Mesendoderm (in vitro differentiated cells): ENCODE measurements at regions not wholly inside any gene's neighbourhood (a gene's known extent, or its start where the extent isn't known, plus 50 kb on each side); places are given as distances from the start of the nearest gene placed in this dataset.

ENCODE experiments used
- DNase-seq: peaks from one replicate; pipeline ENCODE4 v3.0.0; 2013
- H2AK5ac ChIP-seq: 2 replicates; pipeline ENCODE4 v1.6.1; 2013; ENCODE audit warnings: low read length, inconsistent platforms
- H2BK120ac ChIP-seq: 2 replicates; pipeline ENCODE4 v1.6.1; 2013; ENCODE audit warnings: low read depth, mild to moderate bottlenecking, low read length, moderate library complexity, mixed read lengths
- H2BK15ac ChIP-seq: replicated peaks from 2 replicates; pipeline ENCODE4 v1.6.1; 2013; ENCODE audit warnings: low read depth, mild to moderate bottlenecking, moderate library complexity
- H2BK5ac ChIP-seq: 2 replicates; pipeline ENCODE4 v1.6.1; 2013; ENCODE audit warnings: low read length, inconsistent platforms
- H3K18ac ChIP-seq: 2 replicates; pipeline ENCODE4 v1.6.1; 2013; ENCODE audit warnings: mild to moderate bottlenecking, low read length, mixed read lengths
- H3K23ac ChIP-seq: one replicate; pipeline ENCODE4 v1.6.1; 2013; ENCODE audit warnings: low read length
- H3K27ac ChIP-seq: 2 replicates; pipeline ENCODE4 v1.5.1; 2013; ENCODE audit warnings: low read depth, mild to moderate bottlenecking, inconsistent platforms, low read length, moderate library complexity
- H3K27me3 ChIP-seq: 2 replicates; pipeline ENCODE4 v1.6.1; 2013; ENCODE audit warnings: low read length, control low read depth, mild to moderate bottlenecking, inconsistent platforms; ENCODE audit not compliant: insufficient read depth, poor library complexity
- H3K36me3 ChIP-seq: 2 replicates; pipeline ENCODE4 v1.6.1; 2013; ENCODE audit warnings: low read length, inconsistent platforms; ENCODE audit not compliant: control insufficient read depth, insufficient read depth
- H3K4ac ChIP-seq: one replicate; pipeline ENCODE4 v1.6.1; 2013; ENCODE audit warnings: low read depth, mild to moderate bottlenecking, low read length, moderate library complexity
- H3K4me1 ChIP-seq: 2 replicates; pipeline ENCODE4 v1.6.1; 2013; ENCODE audit warnings: low read depth, low read length, inconsistent platforms; ENCODE audit not compliant: control insufficient read depth
- H3K4me2 ChIP-seq: 2 replicates; pipeline ENCODE4 v1.6.1; 2013; ENCODE audit warnings: low read length
- H3K4me3 ChIP-seq: 2 replicates; pipeline ENCODE4 v1.5.1; 2013; ENCODE audit warnings: mild to moderate bottlenecking, low read length
- H3K56ac ChIP-seq: one replicate; pipeline ENCODE4 v1.6.1; 2013; ENCODE audit warnings: low read length
- H3K79me1 ChIP-seq: 2 replicates; pipeline ENCODE4 v1.6.1; 2013; ENCODE audit warnings: low read length, inconsistent platforms
- H3K79me2 ChIP-seq: 2 replicates; pipeline ENCODE4 v1.6.1; 2013; ENCODE audit warnings: mild to moderate bottlenecking, low read length; ENCODE audit not compliant: control insufficient read depth, insufficient read depth
- H3K9ac ChIP-seq: 2 replicates; pipeline ENCODE4 v1.6.1; 2013; ENCODE audit warnings: low read length, inconsistent platforms
- H4K5ac ChIP-seq: one replicate; pipeline ENCODE4 v1.6.1; 2013; ENCODE audit warnings: low read length
- H4K8ac ChIP-seq: one replicate; pipeline ENCODE4 v1.6.1; 2013; ENCODE audit warnings: low read depth, mild to moderate bottlenecking, control low read depth, low read length, moderate library complexity
- WGBS: extraction: QIAGEN DNeasy Blood & Tissue Kit; methylation state at CpG from one replicate; pipeline ENCODE4 v1.1.7; 2013; ENCODE audit warnings: low lambda C conversion rate, missing lambda C conversion rate; ENCODE audit not compliant: insufficient coverage; ENCODE audit errors: extremely low coverage; 5-methylcytosine and 5-hydroxymethylcytosine counted together

- H3K56ac ChIP-seq: no peak overlapping the region
- no peak overlapping the region for H3K23ac ChIP-seq
- no peak overlapping the region for H2BK15ac ChIP-seq
- no CpG with 5 or more reads among the region's 13 CpGs for WGBS
- no peaks in the 10 kb centered on the region for H3K27me3 ChIP-seq
- DNase-seq: peak; percentile 71
- H3K4me3 ChIP-seq: no peak overlapping the region
- H2BK5ac ChIP-seq: no peak overlapping the region
- H3K36me3 ChIP-seq: no peaks in the 10 kb centered on the region
- no peak overlapping the region for H3K4me2 ChIP-seq
- H4K5ac ChIP-seq: no peak overlapping the region
- no peak overlapping the region for H3K18ac ChIP-seq
- peaks cover 2% of the 10 kb centered on the region for H3K4me1 ChIP-seq
- H3K79me1 ChIP-seq: no peaks in the 10 kb centered on the region
- H4K8ac ChIP-seq: no peak overlapping the region
- no peaks in the 10 kb centered on the region for H3K79me2 ChIP-seq
- H2AK5ac ChIP-seq: no peak overlapping the region
- no peak overlapping the region for H2BK120ac ChIP-seq
- no peak overlapping the region for H3K4ac ChIP-seq
- no peak overlapping the region for H3K9ac ChIP-seq
- peak overlapping the region; percentile 36 for H3K27ac ChIP-seq
Observed at GRCh38 chr10:4450981-4451908, 374.8 kb upstream of the AKR1E2 start.

- H2BK5ac ChIP-seq: no peak overlapping the region
- H3K56ac ChIP-seq: no peak overlapping the region
- H3K9ac ChIP-seq: no peak overlapping the region
- no peak overlapping the region for H2BK120ac ChIP-seq
- H3K79me1 ChIP-seq: no peaks in the 10 kb centered on the region
- H3K27ac ChIP-seq: no peak overlapping the region
- no peak overlapping the region for H3K23ac ChIP-seq
- peaks cover 2% of the 10 kb centered on the region for H3K4me1 ChIP-seq
- H3K18ac ChIP-seq: no peak overlapping the region
- no peaks in the 10 kb centered on the region for H3K79me2 ChIP-seq
- no peak overlapping the region for H2AK5ac ChIP-seq
- H3K4me3 ChIP-seq: no peak overlapping the region
- H4K8ac ChIP-seq: no peak overlapping the region
- no peak overlapping the region for H2BK15ac ChIP-seq
- WGBS: no CpG with 5 or more reads among the region's 5 CpGs
- H3K36me3 ChIP-seq: no peaks in the 10 kb centered on the region
- no peak overlapping the region for H4K5ac ChIP-seq
- H3K4me2 ChIP-seq: no peak overlapping the region
- H3K27me3 ChIP-seq: no peaks in the 10 kb centered on the region
- DNase-seq: no peak
- no peak overlapping the region for H3K4ac ChIP-seq
Observed at GRCh38 chr10:4450169-4450568, 375.8 kb upstream of the AKR1E2 start.

DNA sequence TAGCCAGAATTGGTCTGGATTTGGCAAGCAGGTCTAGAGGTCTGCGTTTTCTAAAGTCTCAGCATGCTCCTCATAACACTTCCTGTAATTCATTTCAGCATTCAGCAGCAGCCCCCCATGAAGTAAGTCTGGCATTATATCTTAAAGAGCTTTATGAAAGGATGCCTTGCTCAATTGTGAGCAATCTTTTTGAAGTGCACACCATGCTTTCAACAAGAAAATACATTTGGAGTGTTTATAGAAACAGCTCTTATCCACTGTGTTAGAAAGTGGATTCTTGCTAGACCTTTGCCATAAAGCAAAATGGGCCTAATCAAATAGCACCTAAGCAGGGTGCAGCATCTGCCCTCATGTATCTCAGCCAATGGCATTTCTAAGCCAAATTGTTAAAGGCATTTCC, 378.0 kb upstream of the AKR1E2 start:
- no peak overlapping the region for H3K23ac ChIP-seq
- H3K79me2 ChIP-seq: no peaks in the 10 kb centered on the region
- H3K9ac ChIP-seq: no peak overlapping the region
- no peak overlapping the region for H2BK5ac ChIP-seq
- H2BK120ac ChIP-seq: no peak overlapping the region
- H3K18ac ChIP-seq: no peak overlapping the region
- no peaks in the 10 kb centered on the region for H3K79me1 ChIP-seq
- H4K5ac ChIP-seq: no peak overlapping the region
- H4K8ac ChIP-seq: no peak overlapping the region
- H3K27ac ChIP-seq: no peak overlapping the region
- WGBS: no CpG with 5 or more reads among the region's 1 CpG
- peaks cover 2% of the 10 kb centered on the region for H3K4me1 ChIP-seq
- H3K4me3 ChIP-seq: no peak overlapping the region
- H3K27me3 ChIP-seq: no peaks in the 10 kb centered on the region
- peak; percentile 2 for DNase-seq
- H2AK5ac ChIP-seq: no peak overlapping the region
- H3K56ac ChIP-seq: no peak overlapping the region
- H3K4ac ChIP-seq: no peak overlapping the region
- H2BK15ac ChIP-seq: no peak overlapping the region
- H3K36me3 ChIP-seq: no peaks in the 10 kb centered on the region
- H3K4me2 ChIP-seq: no peak overlapping the region

- Histone ChIP-seq H3K27me3 (no peaks in the 10 kb centered on the region), H3K79me2 (no peaks in the 10 kb centered on the region), H4K5ac (no peak overlapping the region), H2BK120ac (no peak overlapping the region), H2BK5ac (no peak overlapping the region), H4K8ac (no peak overlapping the region), H3K4me2 (no peak overlapping the region), H3K4me1 (no peaks in the 10 kb centered on the region), H3K23ac (no peak overlapping the region), H3K4me3 (no peak overlapping the region), H3K56ac (no peak overlapping the region), H2BK15ac (no peak overlapping the region), H3K4ac (no peak overlapping the region), H3K18ac (no peak overlapping the region), H3K36me3 (no peaks in the 10 kb centered on the region), H3K27ac (no peak overlapping the region), H2AK5ac (no peak overlapping the region), H3K9ac (no peak overlapping the region), H3K79me1 (no peaks in the 10 kb centered on the region)
- no CpG with 5 or more reads among the region's 1 CpG for WGBS
- DNase-seq: no peak
Observed at GRCh38 chr10:4443419-4443818, 382.6 kb upstream of the AKR1E2 start.

DNA sequence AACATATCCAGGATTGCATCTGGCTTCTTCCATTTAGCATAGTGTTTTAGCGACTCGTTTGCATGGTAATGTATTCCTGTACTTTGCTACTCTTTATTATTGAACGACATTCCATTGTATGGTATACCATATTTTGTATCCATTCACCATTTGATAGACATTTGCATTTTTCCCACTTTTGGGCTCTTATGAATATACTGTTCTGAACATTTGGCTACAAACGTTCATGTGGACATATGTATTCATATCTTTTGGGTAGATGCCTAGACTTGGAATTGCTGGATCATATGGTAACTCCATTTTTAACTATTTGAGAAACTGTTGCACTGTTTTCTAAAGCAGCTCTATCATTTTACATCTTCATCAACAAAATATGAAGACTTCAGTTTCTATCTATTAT, 383.7 kb upstream of the AKR1E2 start:
- Histone ChIP-seq H2BK15ac (no peak overlapping the region), H3K9ac (no peak overlapping the region), H3K23ac (no peak overlapping the region), H4K5ac (no peak overlapping the region), H3K79me1 (no peaks in the 10 kb centered on the region), H3K79me2 (no peaks in the 10 kb centered on the region), H3K36me3 (no peaks in the 10 kb centered on the region), H3K56ac (no peak overlapping the region), H3K4me1 (no peaks in the 10 kb centered on the region), H2BK120ac (no peak overlapping the region), H3K4ac (no peak overlapping the region), H2AK5ac (no peak overlapping the region), H3K4me2 (no peak overlapping the region), H2BK5ac (no peak overlapping the region), H3K4me3 (no peak overlapping the region), H3K27me3 (no peaks in the 10 kb centered on the region), H3K27ac (no peak overlapping the region), H4K8ac (no peak overlapping the region), H3K18ac (no peak overlapping the region)
- no peak for DNase-seq
- no CpG with 5 or more reads among the region's 4 CpGs for WGBS

DNA sequence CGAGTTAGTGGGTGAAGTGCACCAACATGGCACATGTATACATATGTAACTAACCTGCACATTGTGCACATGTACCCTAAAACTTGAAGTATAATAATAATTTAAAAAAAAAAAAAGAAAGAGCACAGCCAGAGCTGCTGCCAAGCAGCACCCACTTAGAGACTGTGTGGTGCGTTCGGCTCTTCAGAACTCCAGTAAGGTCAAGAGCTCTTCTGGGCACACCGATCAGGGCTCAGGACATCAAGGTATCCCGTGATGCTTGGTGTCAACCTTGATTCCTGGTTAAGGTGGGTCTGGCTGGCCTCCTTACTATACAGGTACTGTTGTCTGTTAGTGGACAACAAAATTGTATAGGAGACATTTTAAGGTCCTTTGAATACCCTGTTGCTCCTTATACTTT, 385.7 kb upstream of the AKR1E2 start:
- Histone ChIP-seq H3K56ac (no peak overlapping the region), H3K4ac (no peak overlapping the region), H3K4me2 (no peak overlapping the region), H2AK5ac (no peak overlapping the region), H2BK15ac (no peak overlapping the region), H4K5ac (no peak overlapping the region), H3K27me3 (no peaks in the 10 kb centered on the region), H3K9ac (no peak overlapping the region), H2BK5ac (no peak overlapping the region), H3K79me1 (no peaks in the 10 kb centered on the region), H2BK120ac (no peak overlapping the region), H3K4me1 (no peaks in the 10 kb centered on the region), H3K27ac (no peak overlapping the region), H3K79me2 (no peaks in the 10 kb centered on the region), H3K36me3 (no peaks in the 10 kb centered on the region), H3K18ac (no peak overlapping the region), H3K23ac (no peak overlapping the region), H4K8ac (no peak overlapping the region), H3K4me3 (no peak overlapping the region)
- no CpG with 5 or more reads among the region's 5 CpGs for WGBS
- no peak for DNase-seq
